ENCODE measurements at regions not wholly inside any gene's neighbourhood (a gene's known extent, or its start where the extent isn't known, plus 50 kb on each side); places are given as distances from the start of the nearest gene placed in this dataset.

- ATAC-seq: no peak
- FAIRE-seq: no peak
- ChIA-PET POLR2A (no interaction called here), CTCF (no interaction called here)
- no peaks in the 10 kb centered on the region for H3K4me1 ChIP-seq
- H3K4me2 ChIP-seq: no peak overlapping the region
- H3K27ac ChIP-seq: no peak overlapping the region
- no peak for DNase-seq (ENCODE audit: low read depth in 1 of 2, low spot score in 1 of 2)
- H3K9me3 ChIP-seq: no peaks in the 10 kb centered on the region
- WGBS (ENCODE audit: missing lambda C conversion rate): 14% methylated on average over 2 of the region's 2 CpGs
- no peak for TF ChIP-seq E2F6 (IDR thresholded peaks at IDR 0.05; ENCODE audit: borderline replicate concordance, low read depth)
- TF ChIP-seq JUN (IDR thresholded peaks at IDR 0.05): no peak
- no peak for TF ChIP-seq CHD4 (IDR thresholded peaks at IDR 0.05; ENCODE audit: borderline replicate concordance)
- no peak for TF ChIP-seq TP53 (CRISPR knock-in tag; IDR thresholded peaks at IDR 0.05)
- TF ChIP-seq REST (IDR thresholded peaks at IDR 0.05): no peak
- H3K4me3 ChIP-seq: no peak overlapping the region
Measured at GRCh38 chr15:87502173-87502572, 754.4 kb downstream of the NTRK3 start.

GRCh38 chr15:87500240-87500639, 756.3 kb downstream of the NTRK3 start:
- H3K27ac ChIP-seq: no peak overlapping the region
- no peak for TF ChIP-seq HOXA7 (CRISPR knock-in tag; IDR thresholded peaks at IDR 0.05)
- TF ChIP-seq EP300 (IDR thresholded peaks at IDR 0.05): no peak
- no peak for TF ChIP-seq GATA3 (IDR thresholded peaks at IDR 0.05; ENCODE audit: borderline replicate concordance)
- DNase-seq (ENCODE audit: low read depth in 1 of 2, low spot score in 1 of 2) (no peak), FAIRE-seq (no peak), ATAC-seq (no peak)
- ChIA-PET POLR2A (no interaction called here), CTCF (no interaction called here)
- no peak overlapping the region for H3K4me3 ChIP-seq
- no peak overlapping the region for H3K4me2 ChIP-seq
- WGBS (ENCODE audit: missing lambda C conversion rate): 6% methylated on average over 7 of the region's 7 CpGs
- no peaks in the 10 kb centered on the region for H3K4me1 ChIP-seq
- no peaks in the 10 kb centered on the region for H3K9me3 ChIP-seq

GRCh38 chr15:87498560-87498959, 758.0 kb downstream of the NTRK3 start:
- no peak for FAIRE-seq
- H3K4me3 ChIP-seq: no peak overlapping the region
- TF ChIP-seq CHD2 (IDR thresholded peaks at IDR 0.05; ENCODE audit: low read length, partially characterized antibody) (no peak), MAFK (IDR thresholded peaks at IDR 0.05; ENCODE audit: partially characterized antibody) (peak; percentile 34), FOSL2 (IDR thresholded peaks at IDR 0.05) (no peak), FOSL2 (CRISPR knock-in tag; IDR thresholded peaks at IDR 0.05) (no peak)
- ATAC-seq: no peak
- WGBS (ENCODE audit: missing lambda C conversion rate): 10% methylated on average over 5 of the region's 5 CpGs
- no peaks in the 10 kb centered on the region for H3K4me1 ChIP-seq
- no peak overlapping the region for H3K4me2 ChIP-seq
- CTCF ChIA-PET: no interaction called here
- no peak for DNase-seq (ENCODE audit: low read depth in 1 of 2, low spot score in 1 of 2)
- POLR2A ChIA-PET: no interaction called here
- H3K9me3 ChIP-seq: 0 out of 3 replicates have a peak, but pooled peaks cover 3% of the 10 kb centered on the region
- no peak overlapping the region for H3K27ac ChIP-seq

GRCh38 chr15:87496795-87497194, 759.7 kb downstream of the NTRK3 start:
- Histone ChIP-seq H3K9me3 (0 out of 3 replicates have a peak, but pooled peaks cover 3% of the 10 kb centered on the region), H3K4me3 (no peak overlapping the region), H3K4me1 (no peaks in the 10 kb centered on the region), H3K4me2 (no peak overlapping the region), H3K27ac (no peak overlapping the region)
- no peak for FAIRE-seq
- WGBS (ENCODE audit: missing lambda C conversion rate): 19% methylated on average over 2 of the region's 2 CpGs
- ChIA-PET POLR2A (no interaction called here), CTCF (no interaction called here)
- DNase-seq (ENCODE audit: low read depth in 1 of 2, low spot score in 1 of 2): no peak
- ATAC-seq: no peak
- TF ChIP-seq ZNF302 (CRISPR knock-in tag; IDR thresholded peaks at IDR 0.05): no peak
- TF ChIP-seq HES2 (IDR thresholded peaks at IDR 0.05): no peak
- no peak for TF ChIP-seq REST (IDR thresholded peaks at IDR 0.05)
- TF ChIP-seq HOXB5 (CRISPR knock-in tag; IDR thresholded peaks at IDR 0.05): no peak
- TF ChIP-seq HOXB13 (CRISPR knock-in tag; IDR thresholded peaks at IDR 0.05; ENCODE audit: low read depth): no peak
- no peak for TF ChIP-seq MAZ (IDR thresholded peaks at IDR 0.05; ENCODE audit: borderline replicate concordance, low read depth, low read length)
- no peak for TF ChIP-seq HOXA7 (CRISPR knock-in tag; IDR thresholded peaks at IDR 0.05)
- no peak for TF ChIP-seq FOSL2 (IDR thresholded peaks at IDR 0.05)
- no peak for TF ChIP-seq FOSL2 (CRISPR knock-in tag; IDR thresholded peaks at IDR 0.05)
- no peak for TF ChIP-seq ELK1 (IDR thresholded peaks at IDR 0.05; ENCODE audit: low read depth, low read length)
- TF ChIP-seq HMGXB4 (CRISPR knock-in tag; IDR thresholded peaks at IDR 0.05; ENCODE audit: borderline replicate concordance): no peak
- TF ChIP-seq EHF (CRISPR knock-in tag; IDR thresholded peaks at IDR 0.05): no peak
